Testis (tissue), 2 donors: ENCODE measurements at regions not wholly inside any gene's neighbourhood (a gene's known extent, or its start where the extent isn't known, plus 50 kb on each side); places are given as distances from the start of the nearest gene placed in this dataset.

Source experiments
- POLR2A ChIP-seq: fragments of 450-650 bp; IDR thresholded peaks from one replicate; pipeline ENCODE4 v1.6.1; 2017; ENCODE audit warnings: antibody characterized with exemption, mild to moderate bottlenecking, moderate library complexity
- TF ChIP-seq, protein P1 (sequence below), 3 experiments: fragments of 450-650 bp in 2 of 3; fragments of 200-600 bp in 1 of 3; sonication (generic) in 1 of 3; IDR thresholded peaks; one replicate each; pipeline ENCODE4 v1.5.1; 2016 to 2019; ENCODE audit warnings: antibody characterized with exemption in 3 of 3, mild to moderate bottlenecking in 2 of 3, moderate library complexity in 1 of 3

DNA sequence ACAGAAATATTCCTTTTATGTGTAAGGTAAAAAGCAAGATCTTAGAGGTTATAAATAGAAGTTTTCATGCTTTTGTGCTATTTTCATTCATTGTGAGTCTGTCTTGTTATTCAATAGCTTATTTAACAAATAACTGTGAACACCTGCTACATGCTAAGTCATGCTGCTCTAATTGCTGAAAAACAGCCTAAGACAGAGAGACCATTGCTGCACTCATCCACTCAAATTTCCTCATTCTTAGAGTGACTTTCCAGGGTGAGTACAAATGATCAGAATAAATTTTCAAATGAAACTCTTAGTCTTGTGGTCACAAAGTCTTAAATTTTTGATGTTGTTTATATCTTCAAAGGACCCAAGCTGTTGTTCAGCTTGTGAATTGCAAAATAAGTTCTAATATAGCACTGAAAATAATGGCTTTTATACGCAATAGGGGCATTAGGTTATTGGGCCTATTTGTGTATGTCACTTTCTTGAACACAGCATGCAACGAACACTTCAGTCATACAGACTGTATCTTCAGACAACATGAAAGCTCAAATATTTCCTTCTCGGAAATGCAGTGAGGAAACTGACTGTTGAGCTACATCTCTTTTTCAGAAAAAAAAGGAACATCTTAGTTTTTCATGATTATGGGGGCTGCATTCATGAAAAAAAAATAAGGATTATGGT lies 247.9 kb upstream of the PCDH15 start:
- TF ChIP-seq POLR2A: no peak
- TF ChIP-seq, protein P1, sequence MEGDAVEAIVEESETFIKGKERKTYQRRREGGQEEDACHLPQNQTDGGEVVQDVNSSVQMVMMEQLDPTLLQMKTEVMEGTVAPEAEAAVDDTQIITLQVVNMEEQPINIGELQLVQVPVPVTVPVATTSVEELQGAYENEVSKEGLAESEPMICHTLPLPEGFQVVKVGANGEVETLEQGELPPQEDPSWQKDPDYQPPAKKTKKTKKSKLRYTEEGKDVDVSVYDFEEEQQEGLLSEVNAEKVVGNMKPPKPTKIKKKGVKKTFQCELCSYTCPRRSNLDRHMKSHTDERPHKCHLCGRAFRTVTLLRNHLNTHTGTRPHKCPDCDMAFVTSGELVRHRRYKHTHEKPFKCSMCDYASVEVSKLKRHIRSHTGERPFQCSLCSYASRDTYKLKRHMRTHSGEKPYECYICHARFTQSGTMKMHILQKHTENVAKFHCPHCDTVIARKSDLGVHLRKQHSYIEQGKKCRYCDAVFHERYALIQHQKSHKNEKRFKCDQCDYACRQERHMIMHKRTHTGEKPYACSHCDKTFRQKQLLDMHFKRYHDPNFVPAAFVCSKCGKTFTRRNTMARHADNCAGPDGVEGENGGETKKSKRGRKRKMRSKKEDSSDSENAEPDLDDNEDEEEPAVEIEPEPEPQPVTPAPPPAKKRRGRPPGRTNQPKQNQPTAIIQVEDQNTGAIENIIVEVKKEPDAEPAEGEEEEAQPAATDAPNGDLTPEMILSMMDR (IDR thresholded peaks at IDR 0.05): no peak
